ENCODE measurements at regions not wholly inside any gene's neighbourhood (a gene's known extent, or its start where the extent isn't known, plus 50 kb on each side); places are given as distances from the start of the nearest gene placed in this dataset.
"Not testable (repeated sequence)": the region's sequence is repeated elsewhere in the genome, so short reads cannot be mapped to it uniquely, and the experiment has no call there.

DNA sequence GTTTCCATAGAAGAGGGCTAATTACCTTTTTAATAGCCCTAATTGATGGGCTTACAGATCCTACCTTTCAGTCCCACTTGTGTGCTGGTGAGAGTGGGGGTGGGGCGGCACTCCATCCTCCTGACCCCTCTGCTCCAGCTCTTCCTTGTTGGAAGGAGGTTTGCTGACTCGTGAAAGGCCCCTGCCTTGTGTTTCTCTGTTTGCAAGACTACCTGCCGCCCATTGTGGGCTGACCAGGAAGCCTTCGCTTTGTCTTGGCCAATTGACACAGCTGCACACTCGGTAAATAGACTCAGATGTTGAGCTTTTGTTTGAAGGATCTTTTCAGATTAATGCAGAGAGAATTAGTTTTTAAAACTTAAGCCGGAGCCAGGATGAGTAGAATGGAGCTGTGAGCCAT lies 197.3 kb upstream of the HES1 start:
- DNase-seq = no peak

GRCh38 chr3:193939527-193939926 lies 196.4 kb upstream of the HES1 start:
- no peak for DNase-seq

DNA sequence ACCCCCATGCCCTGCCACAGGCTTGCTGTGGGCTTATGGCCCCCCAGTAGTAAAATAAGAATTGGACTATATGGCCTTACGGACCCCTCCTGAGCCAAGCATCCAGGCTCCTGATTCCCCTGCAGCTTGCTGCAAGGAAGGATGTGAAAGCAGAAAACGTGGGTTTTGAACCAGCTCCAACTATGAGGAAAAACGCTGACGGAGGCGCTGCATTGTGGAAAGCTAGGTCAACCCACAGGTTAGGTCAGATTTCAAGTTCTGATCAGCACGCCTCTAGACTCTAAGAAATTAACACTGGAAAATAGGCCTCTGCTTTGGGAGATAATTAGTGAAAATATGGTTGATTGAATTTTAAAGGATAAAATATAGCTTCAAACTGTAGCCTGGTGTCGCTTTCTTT lies 195.4 kb upstream of the HES1 start:
- DNase-seq = no peak

- no peak for DNase-seq
Measured at GRCh38 chr3:193941486-193941885, 194.5 kb upstream of the HES1 start.

- DNase-seq = no peak
Measured at GRCh38 chr3:193942516-193943055, 193.4 kb upstream of the HES1 start.

DNA sequence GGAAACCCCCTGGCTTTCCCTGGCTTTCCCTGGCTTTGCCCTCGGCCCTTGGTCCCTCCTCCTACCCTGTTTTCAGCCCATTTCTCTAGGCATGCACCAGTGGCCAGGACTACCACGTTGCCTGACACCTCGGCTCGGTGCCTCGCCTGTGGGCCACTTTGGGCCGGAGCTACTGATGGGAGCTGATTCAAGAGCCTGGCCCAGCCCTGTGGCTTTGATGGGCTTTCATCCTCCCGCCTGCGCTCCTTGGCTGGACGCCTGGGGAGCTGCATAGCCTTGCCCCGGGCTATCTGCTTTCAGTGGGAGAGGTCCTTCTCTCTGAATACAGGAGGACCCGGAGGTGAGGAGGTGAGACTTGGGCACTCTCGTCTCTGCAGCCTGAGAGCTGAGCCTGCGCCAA lies 192.7 kb upstream of the HES1 start:
- no peak for DNase-seq

DNA sequence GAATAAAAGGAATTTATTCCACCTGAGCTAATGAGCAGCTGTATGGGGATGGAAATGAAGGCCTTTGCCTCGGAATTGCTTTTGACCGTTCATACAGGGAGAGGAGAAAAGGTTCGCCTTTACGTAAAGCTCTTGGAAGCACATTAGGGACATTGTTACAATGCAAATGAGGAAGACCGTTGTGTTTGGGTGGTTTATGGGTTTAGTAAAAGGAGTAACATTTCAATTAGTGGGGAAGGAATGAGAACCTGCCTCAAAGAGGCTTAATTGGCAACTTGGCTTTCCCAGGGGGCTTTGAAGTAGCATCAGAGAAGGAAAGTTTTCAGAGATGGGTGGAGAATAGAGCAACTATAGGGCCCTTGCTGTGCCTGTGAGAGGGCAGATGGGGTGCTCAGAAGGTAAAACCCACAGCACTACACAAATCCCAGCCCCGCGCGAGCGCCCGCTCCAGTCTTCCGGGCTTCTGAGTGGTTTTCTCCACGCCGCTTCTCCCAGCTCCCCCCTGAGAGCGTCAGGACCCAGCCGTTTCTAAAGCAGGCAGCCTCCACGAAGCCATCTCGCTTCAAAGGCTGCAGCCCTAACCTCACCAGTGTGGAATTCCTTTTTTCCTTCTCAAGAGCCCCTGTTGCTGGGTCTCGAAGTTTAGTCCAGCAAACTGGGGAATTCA lies 192.0 kb upstream of the HES1 start:
- DNase-seq = no peak

DNA sequence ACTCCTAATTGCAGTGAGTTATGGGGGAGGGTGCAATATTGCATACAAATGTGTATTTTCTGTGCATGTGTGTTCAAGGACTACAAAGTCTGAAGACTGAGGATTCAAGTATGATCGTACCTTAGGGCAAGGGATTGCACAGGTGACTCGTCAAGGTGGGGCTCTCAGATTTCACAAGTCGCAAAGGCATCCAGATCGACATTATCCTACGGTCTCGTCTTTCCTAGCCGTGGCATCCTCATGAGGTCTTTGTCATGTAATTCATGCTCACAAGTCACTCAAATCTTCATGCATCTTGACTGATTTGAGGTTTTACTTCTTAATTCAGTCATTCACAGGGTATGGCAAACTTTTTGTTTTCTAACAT lies 191.4 kb upstream of the HES1 start:
- DNase-seq = no peak

- no peak for DNase-seq
Measured at GRCh38 chr3:193945143-193945542, 190.8 kb upstream of the HES1 start.

GRCh38 chr3:193946945-193947344 lies 189.0 kb upstream of the HES1 start:
- no peak for DNase-seq

- DNase-seq = no peak
Measured at GRCh38 chr3:193947596-193947995, 188.4 kb upstream of the HES1 start.

DNA sequence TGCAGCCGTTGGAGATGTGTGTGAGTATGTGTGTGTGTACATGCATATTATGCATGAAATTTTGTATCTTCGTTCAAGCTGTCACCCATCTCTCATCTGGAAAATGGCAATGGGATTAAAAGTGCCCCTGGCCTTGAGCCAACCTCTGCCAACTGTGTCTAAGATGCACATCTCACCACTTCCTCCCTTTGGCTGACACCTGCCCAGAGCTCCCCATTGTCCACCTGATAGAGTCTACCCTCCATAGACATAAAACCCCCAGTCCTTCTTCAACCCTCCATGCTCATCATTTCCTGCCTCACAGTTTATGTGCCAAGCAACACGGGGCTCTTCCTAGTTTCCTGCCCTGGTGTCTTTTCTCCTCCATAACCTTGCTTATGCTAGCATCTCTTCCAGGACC lies 187.5 kb upstream of the HES1 start:
- no peak for DNase-seq

GRCh38 chr3:193951859-193952258 lies 184.1 kb upstream of the HES1 start:
- no peak for DNase-seq

DNA sequence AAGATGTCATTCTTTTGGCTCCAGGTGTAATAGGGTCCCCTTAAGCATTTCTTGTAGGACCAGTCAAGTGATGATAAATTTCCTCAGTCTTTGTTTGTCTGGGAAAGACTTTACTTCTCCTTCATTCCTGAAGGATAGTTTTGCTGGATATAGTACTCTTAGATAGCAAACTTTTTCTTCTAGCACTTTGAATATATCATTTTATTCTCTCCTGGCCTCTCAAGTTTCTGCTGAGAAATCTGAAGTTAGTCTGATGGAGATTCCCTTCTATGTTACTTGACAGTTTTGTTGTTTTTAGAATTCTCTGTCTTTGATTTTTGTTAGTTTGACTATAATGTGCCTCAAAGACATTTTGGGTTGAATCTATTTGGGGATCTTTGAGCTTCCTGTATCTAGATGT lies 181.2 kb upstream of the HES1 start:
- no peak for DNase-seq

GRCh38 chr3:193955719-193956118 lies 180.2 kb upstream of the HES1 start:
- no peak for DNase-seq

- no peak for DNase-seq
Measured at GRCh38 chr3:193959861-193960260, 176.1 kb upstream of the HES1 start.

GRCh38 chr3:193960487-193961274 lies 175.3 kb upstream of the HES1 start:
- DNase-seq = no peak

GRCh38 chr3:193962986-193963685 lies 172.8 kb upstream of the HES1 start:
- DNase-seq = no peak

- no peak for DNase-seq
Measured at GRCh38 chr3:193963808-193964516, 172.0 kb upstream of the HES1 start.

DNA sequence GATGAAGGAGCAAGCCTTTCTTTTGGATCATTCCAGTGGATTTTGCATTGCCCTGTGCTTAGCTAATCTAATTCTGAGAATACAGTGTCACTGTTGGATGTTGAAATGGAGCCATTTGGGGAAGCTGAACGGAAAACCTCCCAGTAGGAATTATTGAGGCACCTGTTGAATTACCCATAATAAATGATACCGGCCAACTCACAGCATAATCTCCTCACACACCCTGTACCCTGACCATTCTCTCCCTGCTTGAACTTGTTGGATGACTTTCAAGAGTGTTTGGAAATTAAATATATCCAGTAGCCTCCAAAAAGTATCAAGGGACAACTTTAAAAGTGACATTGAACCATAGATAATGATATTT lies 171.4 kb upstream of the HES1 start:
- DNase-seq = no peak

DNA sequence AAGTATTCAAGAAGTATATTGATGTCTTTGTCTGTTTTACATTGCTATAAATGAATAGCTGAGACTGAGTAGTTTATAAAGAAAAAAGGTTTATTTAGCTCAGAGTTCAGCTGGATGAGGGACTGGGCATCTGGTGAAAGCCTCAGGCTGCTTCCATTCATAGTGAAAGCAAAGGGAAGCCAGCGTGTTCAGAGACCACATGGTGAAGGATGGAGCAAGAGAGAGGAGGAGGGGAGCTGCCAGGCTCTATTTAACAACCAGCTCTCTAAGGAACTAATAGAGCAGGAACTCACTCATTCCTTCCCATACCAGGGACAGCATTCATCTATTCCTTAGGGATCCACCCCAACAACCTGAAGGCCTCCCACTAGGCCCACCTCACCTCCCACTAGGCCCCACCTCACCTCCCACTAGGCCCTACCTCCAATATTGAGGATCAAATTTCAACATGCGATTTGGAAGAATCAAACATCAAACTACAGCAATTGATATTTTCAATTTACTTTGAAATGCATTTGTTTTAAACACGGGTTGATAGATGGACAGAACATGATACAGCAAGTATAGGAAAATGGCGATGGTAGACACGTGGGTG lies 167.5 kb upstream of the HES1 start:
- DNase-seq = no peak

DNA sequence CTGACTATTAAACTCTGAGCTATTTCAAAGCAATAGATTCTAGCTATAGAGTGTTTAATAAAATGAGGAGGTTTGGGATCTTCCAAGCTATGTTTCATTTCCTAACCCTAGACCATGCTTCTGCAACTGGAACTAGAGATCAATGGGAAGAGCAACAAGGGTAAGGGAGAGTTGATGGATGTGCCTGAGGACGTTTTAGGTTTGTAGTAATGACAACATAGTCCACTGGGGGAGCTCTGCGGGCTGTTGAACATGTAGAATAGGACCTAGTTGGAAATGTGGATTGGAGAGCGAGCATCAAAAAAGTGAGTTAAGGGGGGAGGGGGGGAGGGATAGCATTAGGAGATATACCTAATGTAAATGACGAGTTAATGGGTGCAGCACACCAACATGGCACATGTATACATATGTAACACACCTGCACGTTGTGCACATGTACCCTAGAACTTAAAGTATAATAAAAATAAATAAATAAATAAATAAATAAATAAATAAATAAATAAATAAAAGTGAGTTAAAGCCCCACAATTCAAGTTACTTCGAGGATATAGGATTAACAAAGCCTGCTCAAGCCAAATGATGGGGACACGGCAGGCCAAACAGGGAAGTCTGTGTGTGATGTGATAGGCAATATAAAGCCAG lies 165.7 kb upstream of the HES1 start:
- DNase-seq = not testable (repeated sequence)
